AG08395 (cell line): ENCODE measurements at regions not wholly inside any gene's neighbourhood (a gene's known extent, or its start where the extent isn't known, plus 50 kb on each side); places are given as distances from the start of the nearest gene placed in this dataset.

Experiments used
- DNase-seq: peaks from one replicate; pipeline ENCODE4 v3.0.0; 2012; ENCODE audit warnings: mixed read lengths, low spot score

- no peak for DNase-seq
Measured at GRCh38 chr2:136212426-136213378, 94.8 kb upstream of the CXCR4 start.

GRCh38 chr2:136211701-136212100 lies 93.8 kb upstream of the CXCR4 start:
- no peak for DNase-seq

GRCh38 chr2:136210822-136211221 lies 92.9 kb upstream of the CXCR4 start:
- DNase-seq: no peak

GRCh38 chr2:136210455-136210805 lies 92.5 kb upstream of the CXCR4 start:
- no peak for DNase-seq

- no peak for DNase-seq
Measured at GRCh38 chr2:136209561-136210454, 91.9 kb upstream of the CXCR4 start.

GRCh38 chr2:136208682-136209420 lies 90.9 kb upstream of the CXCR4 start:
- DNase-seq: no peak

- no peak for DNase-seq
Measured at GRCh38 chr2:136207665-136208064, 89.7 kb upstream of the CXCR4 start.

- no peak for DNase-seq
Measured at GRCh38 chr2:136207030-136207623, 89.2 kb upstream of the CXCR4 start.

GRCh38 chr2:136206613-136207012 lies 88.7 kb upstream of the CXCR4 start:
- DNase-seq: no peak

GRCh38 chr2:136205615-136206014 lies 87.7 kb upstream of the CXCR4 start:
- DNase-seq: no peak

GRCh38 chr2:136204971-136205370 lies 87.0 kb upstream of the CXCR4 start:
- DNase-seq: no peak

- no peak for DNase-seq
Measured at GRCh38 chr2:136195226-136195625, 77.3 kb upstream of the CXCR4 start.

- no peak for DNase-seq
Measured at GRCh38 chr2:136191041-136191440, 73.1 kb upstream of the CXCR4 start.

- no peak for DNase-seq
Measured at GRCh38 chr2:136189221-136189782, 71.4 kb upstream of the CXCR4 start.

GRCh38 chr2:136188086-136188485 lies 70.1 kb upstream of the CXCR4 start:
- no peak for DNase-seq

- DNase-seq: no peak
Measured at GRCh38 chr2:136185981-136186776, 68.2 kb upstream of the CXCR4 start.

GRCh38 chr2:136183097-136183496 lies 65.1 kb upstream of the CXCR4 start:
- no peak for DNase-seq

- no peak for DNase-seq
Measured at GRCh38 chr2:136182315-136182714, 64.4 kb upstream of the CXCR4 start.

GRCh38 chr2:136179602-136179975 lies 61.6 kb upstream of the CXCR4 start:
- DNase-seq: no peak

GRCh38 chr2:136178941-136179601 lies 61.1 kb upstream of the CXCR4 start:
- no peak for DNase-seq
